ENCODE measurements at regions not wholly inside any gene's neighbourhood (a gene's known extent, or its start where the extent isn't known, plus 50 kb on each side); places are given as distances from the start of the nearest gene placed in this dataset.
A peak's percentile ranks its signal among the peaks of the same experiment; 100 is the strongest.
"Not testable (repeated sequence)": the region's sequence is repeated elsewhere in the genome, so short reads cannot be mapped to it uniquely, and the experiment has no call there.

DNA sequence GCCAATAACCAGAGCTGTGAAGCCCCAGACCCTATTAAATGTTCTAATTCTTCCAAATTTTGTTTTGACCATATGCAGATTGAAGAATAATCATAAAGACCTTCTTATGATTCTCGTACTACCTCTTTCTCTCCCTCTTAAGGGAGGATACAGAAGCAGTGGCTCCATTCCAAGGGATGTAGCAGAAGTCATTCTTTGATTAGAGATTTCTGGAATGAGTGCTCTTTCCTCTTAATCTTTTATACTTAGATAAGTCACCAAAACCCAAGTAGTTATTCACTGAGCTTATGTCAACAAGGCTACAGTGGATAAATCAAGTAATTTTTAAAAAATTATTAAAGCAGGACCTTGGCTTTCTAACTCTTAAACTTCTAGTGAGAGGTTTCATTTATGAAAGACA, 266.0 kb upstream of the STXBP5 start:
- DNase-seq = no peak

GRCh38 chr6:146939456-146939855, 264.8 kb upstream of the STXBP5 start:
- not testable (repeated sequence) for DNase-seq

DNA sequence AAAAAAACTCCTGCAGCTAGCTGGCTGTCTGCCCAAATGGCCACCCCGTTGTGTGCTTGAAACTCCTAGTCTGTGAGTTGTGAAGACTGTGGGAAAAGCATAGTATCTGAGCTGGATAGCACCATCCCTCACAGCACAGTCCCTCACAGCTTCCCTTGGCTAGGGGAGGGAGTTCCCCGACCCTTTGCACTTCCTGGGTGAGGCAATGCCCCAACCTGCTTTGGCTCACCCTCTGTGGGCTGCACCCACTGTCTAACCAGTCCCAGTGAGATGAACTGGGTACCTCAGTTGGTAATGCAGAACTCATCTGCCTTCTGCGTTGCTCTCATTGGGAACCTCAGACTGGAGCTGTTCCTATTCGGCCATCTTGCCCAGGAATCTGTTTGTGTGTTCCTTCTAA, 260.6 kb upstream of the STXBP5 start:
- no peak for DNase-seq

DNA sequence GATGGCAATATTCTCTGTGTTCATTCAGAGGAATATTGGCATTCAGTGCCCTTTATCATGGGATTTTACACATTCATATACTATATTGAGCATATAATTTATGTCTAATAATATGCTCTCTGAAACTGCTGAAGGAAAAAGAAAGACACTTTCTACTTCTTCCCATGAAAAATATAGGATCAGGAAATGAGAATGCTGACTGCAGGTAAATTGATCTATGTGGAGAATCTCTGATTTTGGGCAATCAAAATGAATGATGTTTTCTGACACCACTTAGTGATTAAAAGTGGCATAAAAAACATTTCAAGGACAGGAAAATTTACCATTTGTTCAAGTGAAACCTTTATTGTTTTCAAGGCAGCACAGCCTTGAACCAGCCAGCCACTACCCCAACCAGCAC, 260.1 kb upstream of the STXBP5 start:
- no peak for DNase-seq

- DNase-seq = no peak
These were observed 259.4 kb upstream of the STXBP5 start for GRCh38 chr6:146944809-146945208.

DNA sequence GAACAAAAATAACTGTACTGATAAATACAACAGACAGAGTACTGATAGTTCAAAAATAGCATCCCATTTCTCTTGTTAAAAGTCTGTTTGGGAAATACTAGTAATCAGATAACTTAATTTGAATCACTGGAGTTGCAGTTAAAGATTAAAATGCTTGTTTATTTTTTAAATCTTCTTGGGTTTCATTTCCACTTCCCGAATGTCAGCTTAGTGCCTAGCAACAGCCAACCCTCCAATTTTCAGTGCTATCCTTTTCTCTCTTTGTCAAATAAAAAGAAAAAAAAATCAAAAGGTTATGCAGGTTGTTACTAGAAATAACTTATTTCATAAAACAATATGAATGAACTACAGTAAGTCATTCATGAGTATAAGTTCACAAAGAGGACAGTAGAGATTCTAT, 257.7 kb upstream of the STXBP5 start:
- DNase-seq = no peak

- no peak for DNase-seq
These were observed 255.4 kb upstream of the STXBP5 start for GRCh38 chr6:146948790-146949342.

- DNase-seq = no peak
These were observed 254.8 kb upstream of the STXBP5 start for GRCh38 chr6:146949425-146949824.

- DNase-seq = peak; percentile 5
These were observed 253.8 kb upstream of the STXBP5 start for GRCh38 chr6:146950351-146950835.

GRCh38 chr6:146955570-146955969, 248.6 kb upstream of the STXBP5 start:
- no peak for DNase-seq

DNA sequence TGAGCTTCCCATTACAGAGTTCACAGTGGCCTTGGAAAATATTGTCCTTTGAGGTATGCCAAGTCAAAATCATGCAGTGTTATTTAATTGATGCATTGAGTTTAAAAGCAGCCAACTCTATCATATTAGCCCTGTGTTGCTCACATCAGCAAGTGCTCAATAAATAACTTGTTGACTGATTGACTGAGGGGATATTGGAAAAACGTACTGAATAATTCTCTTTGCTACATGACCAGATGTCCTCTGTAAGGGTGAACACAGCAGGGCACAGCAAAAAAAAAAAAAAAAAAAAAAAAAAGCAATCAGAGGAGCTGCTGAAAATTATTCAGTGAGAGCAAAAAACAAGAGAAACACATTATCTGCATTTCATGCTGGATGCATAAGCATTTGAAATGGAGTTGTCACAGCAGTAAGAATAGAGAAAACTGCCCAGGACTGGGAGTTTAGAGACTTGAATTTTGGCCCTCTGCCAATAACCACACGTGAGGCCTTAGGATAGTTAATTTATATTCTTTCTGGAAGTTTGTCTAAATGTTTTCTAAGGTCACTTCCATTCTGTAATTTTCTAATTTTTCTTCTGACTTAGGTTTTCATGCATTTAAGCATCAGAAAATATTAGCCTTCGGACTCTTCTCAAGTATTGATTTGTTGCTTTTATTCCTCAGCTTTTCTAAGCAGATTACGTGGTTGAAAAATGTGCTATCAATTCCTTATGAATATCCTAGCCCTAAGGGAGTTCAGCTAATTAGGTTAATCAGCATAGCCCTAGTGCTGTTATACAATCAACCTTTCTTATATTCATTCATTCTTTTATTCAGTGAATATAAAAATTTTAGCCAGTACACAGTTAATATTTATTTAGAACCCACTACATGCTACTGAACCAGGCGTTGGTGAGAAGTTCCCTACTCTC, 246.8 kb upstream of the STXBP5 start:
- no peak for DNase-seq

- no peak for DNase-seq
These were observed 242.4 kb upstream of the STXBP5 start for GRCh38 chr6:146961831-146962230.

GRCh38 chr6:146962329-146962728, 241.9 kb upstream of the STXBP5 start:
- peak; percentile 24 for DNase-seq

DNA sequence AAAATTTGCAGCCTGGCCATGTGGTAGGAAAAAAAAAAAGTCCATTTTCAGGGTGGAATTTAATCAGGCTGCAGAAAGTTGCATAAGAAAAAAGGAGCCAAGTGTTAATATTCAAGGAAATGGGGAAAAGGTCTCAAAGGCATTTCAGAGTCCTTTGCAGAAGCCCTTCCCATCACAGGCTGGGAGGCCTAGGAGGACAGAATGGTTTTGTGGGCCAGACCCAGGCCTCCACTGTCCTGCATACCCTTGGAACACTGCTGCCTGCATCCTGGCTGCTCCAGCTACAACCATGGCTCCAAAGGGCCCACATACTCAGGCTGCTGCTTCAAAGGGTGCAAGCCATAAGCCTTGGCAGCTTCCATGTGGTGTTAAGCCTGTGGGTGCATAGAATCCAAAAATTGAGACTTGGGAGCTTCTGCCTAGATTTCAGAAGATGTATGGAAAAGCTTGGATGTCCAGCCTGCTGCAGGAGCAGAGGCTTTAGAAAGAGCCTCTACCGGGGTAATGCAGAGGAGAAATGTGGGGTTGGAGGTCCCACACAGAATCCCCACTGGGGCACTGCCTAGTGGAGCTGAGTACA, 239.0 kb upstream of the STXBP5 start:
- no peak for DNase-seq

DNA sequence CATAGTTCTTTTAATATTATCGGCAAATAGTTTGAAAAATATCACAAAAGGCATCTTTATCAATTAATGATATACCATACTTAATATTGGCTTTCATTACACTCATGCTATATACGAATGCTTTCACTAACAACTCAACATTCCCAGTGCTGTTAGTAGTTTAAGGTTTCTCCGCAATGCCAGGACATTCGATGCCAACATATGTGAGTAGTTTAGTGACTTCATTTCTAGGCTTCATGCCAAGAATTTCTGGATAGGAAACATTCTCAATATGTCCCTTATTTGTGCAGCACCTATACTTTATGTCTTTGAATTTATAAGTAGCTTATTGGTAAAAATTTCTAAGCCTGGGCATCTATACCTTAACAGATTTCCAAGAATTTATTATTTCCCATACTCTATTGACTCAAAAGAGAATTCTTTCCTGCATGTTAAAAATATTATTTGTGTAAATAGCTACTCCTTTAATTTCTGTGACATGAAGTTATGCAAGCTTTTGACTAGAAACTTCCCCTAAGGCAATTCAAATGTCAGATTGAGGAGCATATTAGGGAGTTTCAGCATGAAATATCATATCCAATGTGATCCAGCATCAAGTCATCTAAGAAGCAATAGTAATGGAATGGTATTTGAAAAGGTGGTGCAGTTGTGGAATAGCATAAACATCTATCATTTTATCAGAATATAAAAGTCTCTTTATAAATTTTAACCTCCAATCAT, 236.0 kb upstream of the STXBP5 start:
- peak; percentile 80 for DNase-seq

GRCh38 chr6:146972546-146972945, 231.7 kb upstream of the STXBP5 start:
- peak; percentile 18 for DNase-seq

GRCh38 chr6:146974351-146974750, 229.9 kb upstream of the STXBP5 start:
- no peak for DNase-seq

DNA sequence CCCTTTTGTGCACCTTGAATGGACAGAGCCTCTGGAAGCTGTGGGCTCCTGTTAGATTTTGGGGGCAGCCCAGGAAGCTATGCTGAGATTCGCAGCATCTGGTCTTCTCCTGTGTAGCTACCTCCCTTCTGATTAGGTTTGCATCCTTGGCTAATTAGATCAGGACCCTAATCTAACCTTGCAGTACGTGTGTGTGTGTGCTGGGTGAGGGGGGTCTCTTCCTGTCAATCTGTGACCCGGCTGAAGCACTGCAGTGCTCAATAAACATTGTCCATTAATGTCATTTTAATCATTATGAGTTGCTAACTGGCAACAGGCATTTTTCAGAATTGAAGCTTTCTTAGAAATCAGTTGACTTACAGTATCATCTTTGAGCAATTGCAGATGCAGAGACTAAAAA, 229.1 kb upstream of the STXBP5 start:
- no peak for DNase-seq

DNA sequence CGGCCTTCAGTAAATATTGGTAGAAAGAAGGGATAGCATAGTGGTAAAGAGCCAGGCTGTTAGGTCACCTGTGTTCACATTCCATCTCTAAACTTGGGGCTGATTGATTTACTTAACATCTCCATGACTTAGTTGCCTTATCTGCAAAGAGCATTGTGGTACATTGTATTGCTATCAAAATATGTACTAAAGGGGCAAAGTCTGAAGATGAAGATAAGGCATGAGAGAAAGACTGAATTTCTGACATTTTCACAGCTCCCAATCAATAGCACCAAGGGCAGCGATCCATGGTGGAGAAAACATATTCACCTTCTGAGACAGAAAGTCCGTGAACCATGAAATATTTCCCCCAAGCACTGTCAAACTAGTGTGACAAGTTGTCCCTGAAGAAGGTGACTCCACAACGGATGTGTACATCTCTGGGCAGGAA, 223.3 kb upstream of the STXBP5 start:
- DNase-seq = no peak

DNA sequence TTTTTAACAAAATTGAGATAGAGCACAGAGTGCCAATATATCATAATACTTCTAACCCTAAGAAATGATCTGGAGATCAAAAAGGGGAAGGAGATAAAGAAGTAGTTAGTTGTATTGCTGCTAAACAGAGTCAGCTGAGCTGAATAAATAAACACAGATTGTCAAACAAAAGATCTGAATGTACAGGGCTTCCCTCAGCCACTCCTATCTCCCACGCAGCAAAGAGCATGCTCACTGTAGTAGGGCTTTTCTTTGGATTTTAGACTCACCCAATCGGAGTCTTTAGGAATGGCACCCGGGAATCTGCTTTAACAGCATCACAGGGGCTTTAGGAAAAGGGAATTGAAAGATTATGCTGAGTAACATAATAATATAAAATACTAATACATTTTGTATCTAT, 222.2 kb upstream of the STXBP5 start:
- no peak for DNase-seq

GRCh38 chr6:146984251-146984924, 219.8 kb upstream of the STXBP5 start:
- DNase-seq = peak; percentile 26

DNA sequence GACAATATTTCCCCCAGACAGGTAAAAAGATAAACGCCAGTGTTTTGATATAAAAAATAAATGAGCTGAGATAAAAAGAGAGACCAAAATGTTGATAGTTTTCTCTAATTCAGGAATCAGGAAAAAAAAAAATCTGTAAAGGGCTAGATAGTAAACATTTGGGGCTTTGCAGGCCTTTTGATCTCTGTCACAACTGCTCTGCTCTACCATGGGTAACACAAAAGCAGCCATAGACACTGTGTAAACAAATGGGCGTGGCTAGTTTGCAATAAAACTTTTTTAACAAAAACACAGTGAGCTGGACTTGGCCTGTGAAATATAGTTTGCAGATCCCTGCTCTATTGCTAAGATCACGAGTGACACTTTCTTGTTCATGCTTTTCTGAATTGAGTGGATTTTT, 219.1 kb upstream of the STXBP5 start:
- DNase-seq = no peak
